ENCODE measurements at regions not wholly inside any gene's neighbourhood (a gene's known extent, or its start where the extent isn't known, plus 50 kb on each side); places are given as distances from the start of the nearest gene placed in this dataset.
A peak's percentile ranks its signal among the peaks of the same experiment; 100 is the strongest.

DNA sequence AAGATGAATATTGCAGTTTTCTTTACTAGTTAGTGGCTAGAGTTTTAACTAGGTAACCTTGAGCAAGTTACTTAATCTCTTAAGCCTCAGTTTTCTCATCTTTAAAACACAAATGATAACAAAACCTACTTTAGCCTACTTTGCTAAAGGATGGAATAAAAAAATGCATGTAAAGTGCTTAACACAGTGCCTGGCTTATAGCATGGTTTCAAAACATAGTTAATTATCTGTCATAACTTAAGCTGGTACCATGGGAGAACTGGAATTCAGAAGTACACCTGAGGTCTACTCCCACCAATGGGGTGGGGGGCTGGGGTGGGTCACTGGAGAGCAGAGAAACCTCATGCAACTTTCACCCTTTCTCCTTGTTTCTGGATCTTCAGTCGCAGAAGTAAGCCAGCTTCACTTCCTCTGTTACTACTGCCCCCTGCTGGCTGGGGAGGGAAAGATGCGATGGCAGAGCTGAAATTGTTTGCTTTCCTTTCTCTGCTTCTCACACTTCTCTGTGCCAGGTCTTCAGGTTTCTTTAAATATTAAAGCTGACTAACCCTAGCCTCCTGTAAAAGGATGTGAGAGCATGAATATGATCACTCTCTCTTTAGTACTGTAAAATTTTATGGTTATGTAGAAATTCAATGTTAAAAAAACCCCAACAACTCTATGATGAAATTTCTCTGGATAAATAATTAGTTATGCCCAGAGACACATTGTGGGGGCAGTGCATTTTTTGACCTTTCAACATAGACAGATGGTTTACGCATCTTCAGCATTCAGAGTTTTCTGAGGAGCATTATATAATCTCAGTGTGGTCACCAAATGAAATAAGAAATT lies 324.2 kb downstream of the HLX start:
- Histone ChIP-seq H3K4me1 (peaks cover 0 to 12% (median 6%) of the 10 kb centered on the region in 6 donors), H3K27me3 (replicated peaks in 1 of 7) (peaks cover 0 to 27% (median 0%) of the 10 kb centered on the region in 7 donors), H3K36me3 (no peaks in the 10 kb centered on the region), H3K27ac (no peak overlapping the region), H3K4me3 (no peak overlapping the region), H3K9me3 (peaks cover 0 to 1% (median 0%) of the 10 kb centered on the region in 8 donors)
- 21 to 28% (median 23%) methylated on average over 3 of the region's 3 CpGs for WGBS, 5 donors
- peak; percentile 92 for DNase-seq
- intact Hi-C loops (cut with DNase I; ENCODE audit: low total_unique reads), result loop anchor here (5.0 to 10.0 kb wide), 3 partner anchors 299 to 391 kb away; no protein-coding TSS in a partner anchor
- TF ChIP-seq POLR2AphosphoS5 (IDR thresholded peaks at IDR 0.05) (no peak), POLR2A (IDR thresholded peaks at IDR 0.05) (no peak)
- TF ChIP-seq, protein P1, sequence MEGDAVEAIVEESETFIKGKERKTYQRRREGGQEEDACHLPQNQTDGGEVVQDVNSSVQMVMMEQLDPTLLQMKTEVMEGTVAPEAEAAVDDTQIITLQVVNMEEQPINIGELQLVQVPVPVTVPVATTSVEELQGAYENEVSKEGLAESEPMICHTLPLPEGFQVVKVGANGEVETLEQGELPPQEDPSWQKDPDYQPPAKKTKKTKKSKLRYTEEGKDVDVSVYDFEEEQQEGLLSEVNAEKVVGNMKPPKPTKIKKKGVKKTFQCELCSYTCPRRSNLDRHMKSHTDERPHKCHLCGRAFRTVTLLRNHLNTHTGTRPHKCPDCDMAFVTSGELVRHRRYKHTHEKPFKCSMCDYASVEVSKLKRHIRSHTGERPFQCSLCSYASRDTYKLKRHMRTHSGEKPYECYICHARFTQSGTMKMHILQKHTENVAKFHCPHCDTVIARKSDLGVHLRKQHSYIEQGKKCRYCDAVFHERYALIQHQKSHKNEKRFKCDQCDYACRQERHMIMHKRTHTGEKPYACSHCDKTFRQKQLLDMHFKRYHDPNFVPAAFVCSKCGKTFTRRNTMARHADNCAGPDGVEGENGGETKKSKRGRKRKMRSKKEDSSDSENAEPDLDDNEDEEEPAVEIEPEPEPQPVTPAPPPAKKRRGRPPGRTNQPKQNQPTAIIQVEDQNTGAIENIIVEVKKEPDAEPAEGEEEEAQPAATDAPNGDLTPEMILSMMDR (IDR thresholded peaks at IDR 0.05 in 8 of 11, conservative IDR thresholded peaks at IDR 0.05 in 3 of 11), result peak; percentile 49 to 93 (median 84)

DNA sequence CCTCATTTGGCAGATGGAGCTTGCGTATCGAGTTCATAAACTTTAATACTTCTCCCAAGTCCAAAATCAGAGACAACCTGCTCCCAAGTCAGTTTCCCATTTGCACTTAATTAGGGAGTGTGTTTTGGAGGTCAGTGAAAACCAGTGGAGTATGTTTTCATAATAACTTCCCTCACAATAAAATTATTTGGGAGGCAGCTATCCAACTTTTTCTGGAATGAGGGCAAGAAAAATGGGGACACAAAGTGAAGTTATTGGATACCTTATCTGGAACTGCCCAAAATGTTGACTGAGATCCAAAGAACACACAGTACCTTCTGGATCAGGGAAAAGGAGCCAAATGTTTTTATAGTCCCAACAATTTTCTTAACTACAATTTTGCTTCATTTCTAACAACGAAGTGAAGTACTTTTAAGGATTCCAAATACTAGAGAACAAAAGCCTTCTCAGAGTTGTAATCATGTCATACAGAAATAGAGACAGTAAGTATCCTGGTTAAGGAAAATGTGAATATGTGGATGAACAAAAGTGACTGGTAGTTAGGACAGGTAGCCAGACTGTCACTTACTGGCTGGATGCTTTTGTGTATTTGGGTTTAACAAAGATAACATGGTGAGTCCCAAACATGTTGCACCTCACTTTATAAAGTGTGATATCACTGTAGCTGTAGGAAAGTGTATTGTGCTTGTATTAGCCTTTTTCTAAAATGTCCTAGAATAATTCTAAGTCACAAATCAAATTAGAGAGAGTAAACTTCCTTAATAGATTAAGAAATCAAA lies 325.0 kb downstream of the HLX start:
- intact Hi-C loops (cut with DNase I; ENCODE audit: low total_unique reads), result loop anchor here (5.0 to 10.0 kb wide), 3 partner anchors 299 to 392 kb away; no protein-coding TSS in a partner anchor
- Histone ChIP-seq H3K27me3 (replicated peaks in 1 of 7) (peaks cover 0 to 27% (median 0%) of the 10 kb centered on the region in 7 donors), H3K9me3 (no peaks in the 10 kb centered on the region), H3K4me1 (peaks cover 0 to 12% (median 6%) of the 10 kb centered on the region in 6 donors), H3K27ac (no peak overlapping the region), H3K4me3 (no peak overlapping the region), H3K36me3 (no peaks in the 10 kb centered on the region)
- no peak for DNase-seq
- WGBS, 5 donors, result 81 to 93% (median 88%) methylated on average over 3 of the region's 3 CpGs
- TF ChIP-seq POLR2A (IDR thresholded peaks at IDR 0.05) (no peak), POLR2AphosphoS5 (IDR thresholded peaks at IDR 0.05) (no peak)
- TF ChIP-seq, protein P1 (IDR thresholded peaks at IDR 0.05 in 8 of 11, conservative IDR thresholded peaks at IDR 0.05 in 3 of 11), result no peak

DNA sequence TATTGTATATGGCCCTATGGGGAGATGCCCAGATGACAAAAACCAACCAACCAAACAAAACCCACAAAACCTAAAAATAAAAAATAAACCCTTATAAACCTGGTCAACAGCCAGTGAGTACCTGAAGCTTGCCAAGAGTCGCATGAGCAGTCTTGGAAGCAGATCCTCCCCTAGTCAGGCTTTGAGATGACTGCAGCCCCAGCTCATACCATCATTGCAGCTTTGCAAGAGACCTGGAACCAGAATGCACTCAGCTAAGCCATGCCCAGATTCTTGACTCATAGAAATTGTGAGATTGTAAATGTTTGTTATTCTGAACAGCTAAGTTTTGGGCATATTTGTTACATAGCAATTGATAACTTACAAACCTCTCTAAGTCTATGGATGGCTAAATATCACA lies 326.8 kb downstream of the HLX start:
- H3K9me3 ChIP-seq, result no peaks in the 10 kb centered on the region
- no peak for DNase-seq
- no peak overlapping the region for H3K27ac ChIP-seq
- peaks cover 0 to 12% (median 6%) of the 10 kb centered on the region in 6 donors for H3K4me1 ChIP-seq
- H3K27me3 ChIP-seq (replicated peaks in 1 of 7), result peaks cover 0 to 27% (median 0%) of the 10 kb centered on the region in 7 donors
- intact Hi-C loops (cut with DNase I; ENCODE audit: low total_unique reads), result loop anchor here (10.0 kb wide), 1 partner anchor 301 kb away; no protein-coding TSS in a partner anchor
- H3K4me3 ChIP-seq, result no peak overlapping the region
- WGBS, 5 donors, result 75 to 100% (median 90%) methylated on average over 1 of the region's 1 CpG
- no peaks in the 10 kb centered on the region for H3K36me3 ChIP-seq
- TF ChIP-seq, protein P1 (IDR thresholded peaks at IDR 0.05 in 8 of 11, conservative IDR thresholded peaks at IDR 0.05 in 3 of 11), result no peak
- TF ChIP-seq POLR2AphosphoS5 (IDR thresholded peaks at IDR 0.05), result no peak
- TF ChIP-seq POLR2A (IDR thresholded peaks at IDR 0.05), result no peak

All from spleen (tissue), 11 donors.